Psoas muscle (tissue), 7 donors: ENCODE measurements at regions not wholly inside any gene's neighbourhood (a gene's known extent, or its start where the extent isn't known, plus 50 kb on each side); places are given as distances from the start of the nearest gene placed in this dataset.

Experiments used
- ATAC-seq, 4 donors: fragments of 200-7000 bp; cut with Tn5 transposase; one replicate each; pipeline ENCODE4 v1.9.1; 2020; ENCODE audit warnings: moderate library complexity in 3 of 4, mild to moderate bottlenecking in 2 of 4
- DNase-seq, 2 donors: peaks; one replicate each; pipeline ENCODE4 v3.0.0-alpha.2; 2020
- H3K27ac ChIP-seq: fragments of 200-600 bp; one replicate; pipeline ENCODE4 v1.8.0; 2022
- H3K27me3 ChIP-seq, 3 donors: fragments of 200-600 bp in 1 of 3; one replicate each; pipeline versions ENCODE4 v1.6.1 to v1.8.0; 2013 to 2022; ENCODE audit warnings: low read length in 2 of 3, mild to moderate bottlenecking in 2 of 3, moderate library complexity in 1 of 3; ENCODE audit not compliant: insufficient read depth in 3 of 3
- H3K36me3 ChIP-seq, 2 donors: fragments of 200-600 bp in 1 of 2; one replicate each; pipeline versions ENCODE4 v1.6.1 to v1.8.0; 2013 to 2022; ENCODE audit warnings: low read depth in 1 of 2, mild to moderate bottlenecking in 1 of 2, moderate library complexity in 1 of 2; ENCODE audit not compliant: insufficient read depth in 1 of 2
- H3K4me1 ChIP-seq: fragments of 200-600 bp; one replicate; pipeline ENCODE4 v1.8.0; 2022
- H3K4me3 ChIP-seq: fragments of 200-600 bp; one replicate; pipeline ENCODE4 v1.8.0; 2022; ENCODE audit warnings: mild to moderate bottlenecking
- H3K9me3 ChIP-seq: fragments of 200-600 bp; one replicate; pipeline ENCODE4 v1.8.0; 2022
- CTCF ChIP-seq: fragments of 200-600 bp; IDR thresholded peaks from one replicate; pipeline ENCODE4 v1.8.0; 2022; ENCODE audit warnings: antibody characterized with exemption
- WGBS, 3 donors: extraction: QIAGEN DNeasy Blood & Tissue Kit; methylation state at CpG; one replicate each; pipeline versions ENCODE4 v1.1.6 to v1.1.7; 2013; 5-methylcytosine and 5-hydroxymethylcytosine counted together
- intact Hi-C, 2 donors: fragments of 100-400 bp; cut with DNase I; formaldehyde crosslinking; loops; one replicate each; pipeline versions ENCODE4 v1.11.0 to v1.14.2; 2022
- donor health status: healthy with polysubstance abuse.
- donor health status: DM: no; HTN: no; CAD: no; lungs with moderate emphysema.
- donor health status: Bipolar disorder and iron deficiency.
- donor health status: healthy.
- donor health status: DM: yes; HTN: yes; CAD: no.
- donor health status: DM: no; HTN: no; CAD: no.
- donor health status: DM: yes; HTN: yes; CAD: no.

- DNase-seq (no peak), ATAC-seq (no peak)
- Histone ChIP-seq H3K36me3 (no peaks in the 10 kb centered on the region), H3K27me3 (no peaks in the 10 kb centered on the region), H3K4me3 (no peak overlapping the region), H3K9me3 (no peaks in the 10 kb centered on the region), H3K27ac (no peak overlapping the region), H3K4me1 (no peaks in the 10 kb centered on the region)
- intact Hi-C loops: no loop called here
- 73 to 77% (median 74%) methylated on average over 2 of the region's 2 CpGs for WGBS, 3 donors
- no peak for TF ChIP-seq CTCF
These were observed 994.2 kb downstream of the ADGRL3 start for GRCh38 chr4:62194342-62194741.

DNA sequence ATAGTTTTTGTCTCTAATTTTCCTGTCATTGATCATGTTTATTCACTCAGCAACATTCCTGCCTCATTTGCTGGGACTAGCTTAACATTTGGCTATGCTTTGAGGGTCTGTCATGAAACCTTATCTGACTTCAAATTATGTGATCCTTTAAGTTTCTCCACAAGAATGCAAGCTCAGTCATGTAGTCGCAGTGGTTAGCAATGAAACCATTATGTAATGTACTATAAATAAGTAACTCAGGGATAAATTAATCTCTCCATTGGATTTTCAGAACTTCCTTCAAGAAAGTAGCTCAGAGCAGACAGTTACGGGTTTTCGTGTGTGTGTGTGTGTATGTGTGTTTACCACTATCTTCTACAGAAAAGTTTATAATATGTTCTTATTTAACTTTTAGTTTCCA lies 993.6 kb downstream of the ADGRL3 start:
- H3K4me3 ChIP-seq: no peak overlapping the region
- 63 to 64% (median 64%) methylated on average over 3 of the region's 3 CpGs for WGBS, 3 donors
- TF ChIP-seq CTCF: no peak
- intact Hi-C loops: no loop called here
- no peaks in the 10 kb centered on the region for H3K4me1 ChIP-seq
- DNase-seq (no peak), ATAC-seq (no peak)
- H3K27ac ChIP-seq: no peak overlapping the region
- H3K27me3 ChIP-seq: no peaks in the 10 kb centered on the region
- no peaks in the 10 kb centered on the region for H3K9me3 ChIP-seq
- H3K36me3 ChIP-seq: no peaks in the 10 kb centered on the region

DNA sequence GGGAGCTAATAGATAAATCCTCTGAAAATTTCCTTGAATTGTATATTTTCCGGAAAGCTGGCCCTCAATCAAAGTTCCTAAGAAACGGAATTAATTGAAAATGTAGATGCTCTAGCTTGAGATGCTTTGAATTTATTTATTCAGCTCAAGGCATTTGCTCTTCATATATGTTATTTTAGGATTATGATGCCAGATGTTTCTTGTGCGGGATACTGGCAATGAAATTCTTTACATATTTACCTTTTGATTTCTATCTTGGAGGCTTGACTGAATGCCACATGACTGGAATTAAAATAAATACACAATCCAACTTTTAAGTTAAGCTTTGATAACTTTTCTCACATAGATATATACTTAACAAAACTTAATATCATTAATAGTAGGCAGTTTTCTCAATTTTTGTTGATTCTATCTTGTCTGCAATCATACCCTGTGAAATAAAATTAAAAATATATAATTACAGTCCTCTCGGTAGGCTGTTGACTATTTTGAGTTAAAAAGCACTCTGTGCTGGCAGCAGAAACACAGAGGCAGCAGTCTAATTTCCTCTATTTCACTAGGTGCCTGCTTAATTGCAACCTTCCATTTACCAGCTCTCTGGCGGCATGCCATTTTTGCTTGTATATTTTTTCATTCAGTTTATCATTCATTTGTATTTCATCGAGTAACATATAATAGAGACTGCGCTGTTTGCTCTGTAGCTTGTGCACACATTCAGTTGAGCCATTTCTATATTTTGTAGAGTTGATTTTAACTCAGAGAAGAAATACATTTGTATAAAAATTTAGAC lies 991.5 kb downstream of the ADGRL3 start:
- intact Hi-C loops: no loop called here
- no peak for ATAC-seq
- WGBS, 3 donors: 67 to 73% (median 69%) methylated on average over 7 of the region's 7 CpGs
- Histone ChIP-seq H3K36me3 (no peaks in the 10 kb centered on the region), H3K4me1 (no peaks in the 10 kb centered on the region), H3K27me3 (no peaks in the 10 kb centered on the region), H3K27ac (no peak overlapping the region), H3K9me3 (no peaks in the 10 kb centered on the region), H3K4me3 (no peak overlapping the region)
- TF ChIP-seq CTCF: no peak
- DNase-seq: no peak

DNA sequence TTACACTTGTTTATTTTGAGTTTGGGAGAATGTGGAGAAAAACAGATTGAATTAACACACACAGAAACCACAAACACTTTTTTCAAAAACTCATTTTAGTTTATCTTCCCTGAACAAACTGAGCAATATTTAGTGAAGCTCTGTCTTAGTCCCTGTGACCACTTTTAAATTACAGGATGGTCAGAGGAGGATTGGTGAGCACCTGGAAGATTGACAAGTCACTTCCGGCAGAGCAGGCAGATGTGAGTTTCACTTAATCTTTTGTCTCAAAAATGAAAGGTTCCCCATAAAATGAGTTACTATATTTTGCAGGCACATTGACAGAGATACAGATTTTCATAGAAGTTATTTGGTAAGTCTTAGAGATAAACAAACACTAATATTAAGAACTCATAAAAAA lies 970.1 kb downstream of the ADGRL3 start:
- no peak overlapping the region for H3K4me3 ChIP-seq

More for the DNA sequence above, 970.1 kb downstream of the ADGRL3 start:
- H3K27ac ChIP-seq: no peak overlapping the region
- DNase-seq (no peak), ATAC-seq (no peak)
- intact Hi-C loops: no loop called here
- H3K4me1 ChIP-seq: no peaks in the 10 kb centered on the region
- no peak for TF ChIP-seq CTCF
- no peaks in the 10 kb centered on the region for H3K9me3 ChIP-seq
- H3K27me3 ChIP-seq: no peaks in the 10 kb centered on the region
- no peaks in the 10 kb centered on the region for H3K36me3 ChIP-seq
- WGBS, 3 donors: 33 to 43% (median 34%) methylated on average over 1 of the region's 1 CpG
